ENCODE measurements at regions not wholly inside any gene's neighbourhood (a gene's known extent, or its start where the extent isn't known, plus 50 kb on each side); places are given as distances from the start of the nearest gene placed in this dataset.
A peak's percentile ranks its signal among the peaks of the same experiment; 100 is the strongest.

DNA sequence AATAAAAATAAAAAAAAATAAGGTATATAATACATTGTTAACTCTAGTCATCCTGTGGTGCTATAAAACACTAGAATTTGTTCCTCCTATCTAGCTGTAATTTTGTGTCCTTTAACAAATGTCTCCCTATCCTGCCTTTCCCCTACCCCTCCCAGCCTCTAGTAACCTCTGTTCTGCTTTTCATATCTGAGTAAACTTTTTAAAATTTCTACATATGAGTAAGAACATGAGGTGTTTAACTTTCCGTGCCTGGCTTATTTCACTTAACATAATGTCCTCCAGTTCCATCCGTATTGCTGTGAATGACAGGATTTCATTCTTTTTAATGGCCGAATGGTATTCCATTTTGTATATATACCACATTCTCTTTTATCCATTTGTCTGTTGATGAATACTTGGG lies 71.3 kb upstream of the GNG2 start:
- H3K4me3 ChIP-seq (ENCODE audit: control insufficient read depth, low read depth, low read length) = no peak overlapping the region
- DNase-seq (ENCODE audit: low read depth) = no peak
- TF ChIP-seq, protein P1, sequence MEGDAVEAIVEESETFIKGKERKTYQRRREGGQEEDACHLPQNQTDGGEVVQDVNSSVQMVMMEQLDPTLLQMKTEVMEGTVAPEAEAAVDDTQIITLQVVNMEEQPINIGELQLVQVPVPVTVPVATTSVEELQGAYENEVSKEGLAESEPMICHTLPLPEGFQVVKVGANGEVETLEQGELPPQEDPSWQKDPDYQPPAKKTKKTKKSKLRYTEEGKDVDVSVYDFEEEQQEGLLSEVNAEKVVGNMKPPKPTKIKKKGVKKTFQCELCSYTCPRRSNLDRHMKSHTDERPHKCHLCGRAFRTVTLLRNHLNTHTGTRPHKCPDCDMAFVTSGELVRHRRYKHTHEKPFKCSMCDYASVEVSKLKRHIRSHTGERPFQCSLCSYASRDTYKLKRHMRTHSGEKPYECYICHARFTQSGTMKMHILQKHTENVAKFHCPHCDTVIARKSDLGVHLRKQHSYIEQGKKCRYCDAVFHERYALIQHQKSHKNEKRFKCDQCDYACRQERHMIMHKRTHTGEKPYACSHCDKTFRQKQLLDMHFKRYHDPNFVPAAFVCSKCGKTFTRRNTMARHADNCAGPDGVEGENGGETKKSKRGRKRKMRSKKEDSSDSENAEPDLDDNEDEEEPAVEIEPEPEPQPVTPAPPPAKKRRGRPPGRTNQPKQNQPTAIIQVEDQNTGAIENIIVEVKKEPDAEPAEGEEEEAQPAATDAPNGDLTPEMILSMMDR (IDR thresholded peaks at IDR 0.05; ENCODE audit: control insufficient read depth, insufficient read depth, low read depth, low read length, missing control alignments) = no peak

DNA sequence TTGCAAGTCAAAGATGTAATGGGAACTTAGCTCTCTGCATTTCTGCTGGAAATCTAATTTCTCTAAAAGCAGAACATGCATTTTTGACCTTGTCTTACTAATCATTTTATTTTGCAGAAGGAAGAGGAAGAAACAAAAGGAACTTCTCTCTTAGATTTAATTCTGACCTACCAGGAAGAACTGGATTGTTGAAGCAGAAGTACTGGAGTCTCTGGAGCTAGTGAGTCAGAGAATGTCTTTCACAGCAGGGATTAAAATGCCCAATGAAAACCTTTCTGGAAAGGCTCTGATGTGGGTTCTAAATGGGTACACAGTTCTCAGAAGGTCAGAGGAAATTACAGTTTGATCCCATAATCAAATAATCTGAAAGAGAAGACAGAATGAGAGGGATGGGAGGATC lies 70.8 kb upstream of the GNG2 start:
- TF ChIP-seq, protein P1 (IDR thresholded peaks at IDR 0.05; ENCODE audit: control insufficient read depth, insufficient read depth, low read depth, low read length, missing control alignments) = no peak
- no peak for DNase-seq (ENCODE audit: low read depth)
- H3K4me3 ChIP-seq (ENCODE audit: control insufficient read depth, low read depth, low read length) = no peak overlapping the region

DNA sequence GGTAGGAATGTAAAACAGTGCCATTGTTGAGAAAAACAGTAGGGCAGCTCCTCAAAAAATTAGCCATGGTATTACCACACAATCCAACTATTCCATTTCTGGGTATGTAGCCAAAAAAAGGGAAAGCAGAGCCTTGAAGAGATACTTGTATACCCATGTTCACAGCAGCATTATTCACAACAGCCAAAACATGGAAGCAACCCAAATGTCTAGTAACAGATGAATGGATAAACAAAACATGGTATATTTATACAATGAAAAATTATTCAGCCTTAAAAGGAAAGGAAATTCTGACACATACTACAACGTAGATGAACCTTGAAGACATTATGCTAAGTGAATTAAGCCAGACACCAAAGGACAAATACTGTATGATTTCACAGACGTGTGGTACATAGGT lies 67.6 kb upstream of the GNG2 start:
- DNase-seq (ENCODE audit: low read depth) = no peak
- TF ChIP-seq, protein P1 (IDR thresholded peaks at IDR 0.05; ENCODE audit: control insufficient read depth, insufficient read depth, low read depth, low read length, missing control alignments) = no peak
- H3K4me3 ChIP-seq (ENCODE audit: control insufficient read depth, low read depth, low read length) = no peak overlapping the region

DNA sequence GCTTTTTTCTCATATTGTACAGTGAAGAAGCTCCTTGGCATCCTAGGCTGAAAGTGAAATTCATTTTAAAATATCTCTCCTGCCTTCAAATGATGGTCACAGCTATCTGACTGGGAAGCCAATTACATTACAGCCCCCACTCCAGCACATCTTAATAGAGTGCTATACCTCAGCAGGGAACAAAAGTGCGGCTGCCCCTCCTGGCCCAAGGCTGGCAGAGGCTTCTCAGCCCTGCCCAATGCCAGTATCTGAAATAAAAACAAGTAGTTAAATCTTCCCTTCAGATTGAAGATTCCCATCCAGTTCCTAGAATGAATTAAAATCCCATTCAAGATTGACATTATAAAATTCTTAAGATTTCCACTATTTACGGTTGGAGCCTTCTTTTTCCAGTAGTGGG lies 54.9 kb upstream of the GNG2 start:
- no peak for DNase-seq (ENCODE audit: low read depth)
- H3K4me3 ChIP-seq (ENCODE audit: control insufficient read depth, low read depth, low read length) = no peak overlapping the region
- TF ChIP-seq, protein P1 (IDR thresholded peaks at IDR 0.05; ENCODE audit: control insufficient read depth, insufficient read depth, low read depth, low read length, missing control alignments) = no peak

DNA sequence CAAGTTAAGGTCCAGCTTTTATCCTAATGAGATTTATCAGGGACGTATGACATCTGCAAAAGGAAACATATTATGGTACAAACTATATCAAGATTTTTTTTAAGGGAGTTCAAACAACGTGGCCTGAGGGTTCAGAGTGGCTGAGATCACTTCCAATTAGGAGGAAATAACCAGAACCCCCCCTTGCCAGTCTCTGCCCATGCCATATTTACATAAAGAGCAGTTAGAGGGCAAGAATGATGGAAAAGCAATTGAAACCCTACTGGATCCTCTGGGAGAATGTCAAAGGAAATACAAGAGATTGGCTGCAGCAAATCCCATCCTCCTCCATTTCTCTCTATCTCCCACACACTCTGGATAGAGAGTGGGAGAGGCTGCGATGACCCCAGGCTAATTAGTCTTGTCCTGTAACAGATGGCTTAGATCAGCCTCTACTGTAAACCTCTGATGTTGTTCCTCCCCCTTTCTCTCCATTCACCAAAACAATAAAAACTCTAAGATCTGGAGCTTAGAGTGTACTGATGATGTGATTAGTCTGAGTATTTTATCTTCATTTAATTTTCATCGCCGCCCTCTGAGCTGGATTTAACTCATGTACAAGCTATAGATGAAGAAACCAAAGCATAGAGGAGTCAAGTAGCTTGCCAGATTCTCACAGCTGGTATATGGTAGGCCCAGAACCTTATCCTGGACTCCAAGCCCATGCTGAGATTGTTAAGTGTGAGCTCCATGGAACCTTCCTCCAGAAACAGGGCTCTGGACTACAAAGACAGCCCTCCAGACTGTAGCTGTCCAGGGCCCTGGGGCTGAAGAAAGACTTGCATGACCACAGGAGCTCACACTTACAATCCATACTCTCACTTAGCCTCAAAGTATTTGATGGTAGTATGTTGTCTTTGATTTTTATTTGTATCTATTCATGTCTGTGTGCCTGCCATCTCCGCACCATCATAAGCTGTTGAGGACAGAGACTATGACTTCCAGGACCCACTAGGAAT lies 54.1 kb upstream of the GNG2 start:
- no peak overlapping the region for H3K4me3 ChIP-seq (ENCODE audit: control insufficient read depth, low read depth, low read length)
- DNase-seq (ENCODE audit: low read depth) = no peak
- TF ChIP-seq, protein P1 (IDR thresholded peaks at IDR 0.05; ENCODE audit: control insufficient read depth, insufficient read depth, low read depth, low read length, missing control alignments) = no peak

DNA sequence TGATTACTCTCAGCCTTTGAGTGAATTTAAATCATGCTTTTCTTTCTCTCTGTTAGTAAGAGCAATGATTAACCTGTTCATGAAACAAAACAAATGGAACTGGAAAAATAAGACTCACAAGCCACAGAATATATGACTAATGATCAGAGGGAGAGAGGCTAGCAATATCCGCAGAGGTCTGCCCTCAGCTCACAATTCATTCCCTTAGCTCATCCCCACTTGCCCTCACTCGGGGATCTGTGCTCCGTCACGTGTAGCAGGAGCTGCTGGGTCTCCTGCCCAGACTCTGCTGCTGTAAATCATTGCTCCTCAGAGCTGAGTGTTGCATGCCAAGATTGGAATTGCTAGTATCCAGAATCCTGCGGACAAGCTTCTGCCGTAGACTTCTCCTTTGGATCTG lies 53.1 kb upstream of the GNG2 start:
- DNase-seq (ENCODE audit: low read depth) = peak; percentile 27
- no peak overlapping the region for H3K4me3 ChIP-seq (ENCODE audit: control insufficient read depth, low read depth, low read length)
- TF ChIP-seq, protein P1 (IDR thresholded peaks at IDR 0.05; ENCODE audit: control insufficient read depth, insufficient read depth, low read depth, low read length, missing control alignments) = no peak

All from AG09309 (cell line).